ENCODE measurements at regions not wholly inside any gene's neighbourhood (a gene's known extent, or its start where the extent isn't known, plus 50 kb on each side); places are given as distances from the start of the nearest gene placed in this dataset.

GRCh38 chr5:86838083-86838482, 220.3 kb downstream of the COX7C start:
- Histone ChIP-seq H3K79me2 (ENCODE audit: insufficient read depth, low read length) (no peaks in the 10 kb centered on the region), H3K4me2 (ENCODE audit: low read depth, low read length, poor library complexity, severe bottlenecking) (no peak overlapping the region), H4K20me1 (ENCODE audit: low read depth, low read length) (no peaks in the 10 kb centered on the region), H3K9me3 (ENCODE audit: insufficient read depth, low read length) (no peaks in the 10 kb centered on the region), H3K27me3 (ENCODE audit: low read length) (no peaks in the 10 kb centered on the region), H3K27ac (ENCODE audit: low read depth, low read length) (no peak overlapping the region), H3K4me3 (ENCODE audit: insufficient read depth, low read length, poor library complexity, severe bottlenecking) (no peak overlapping the region), H2AFZ (ENCODE audit: low read depth, low read length, severe bottlenecking) (no peak overlapping the region), H3F3A (ENCODE audit: insufficient read depth) (no peaks in the 10 kb centered on the region), H3K9ac (ENCODE audit: low read length) (no peak overlapping the region), H3K9me2 (replicated peaks; ENCODE audit: insufficient read depth, low read length) (no peaks in the 10 kb centered on the region), H3K36me3 (ENCODE audit: low read length) (no peaks in the 10 kb centered on the region)
- TF ChIP-seq CTCF (IDR thresholded peaks at IDR 0.05; ENCODE audit: insufficient read depth, low read length, poor library complexity, severe bottlenecking) (no peak), EZH2phosphoT487 (conservative IDR thresholded peaks at IDR 0.05; ENCODE audit: low read length) (no peak)

GRCh38 chr5:86841000-86841644, 223.4 kb downstream of the COX7C start:
- Histone ChIP-seq H3K9me2 (replicated peaks; ENCODE audit: insufficient read depth, low read length) (no peaks in the 10 kb centered on the region), H3K36me3 (ENCODE audit: low read length) (no peaks in the 10 kb centered on the region), H3K4me3 (ENCODE audit: insufficient read depth, low read length, poor library complexity, severe bottlenecking) (no peak overlapping the region), H3K79me2 (ENCODE audit: insufficient read depth, low read length) (no peaks in the 10 kb centered on the region), H4K20me1 (ENCODE audit: low read depth, low read length) (no peaks in the 10 kb centered on the region), H2AFZ (ENCODE audit: low read depth, low read length, severe bottlenecking) (no peak overlapping the region), H3K9me3 (ENCODE audit: insufficient read depth, low read length) (no peaks in the 10 kb centered on the region), H3K27me3 (ENCODE audit: low read length) (no peaks in the 10 kb centered on the region), H3K4me2 (ENCODE audit: low read depth, low read length, poor library complexity, severe bottlenecking) (no peak overlapping the region), H3K27ac (ENCODE audit: low read depth, low read length) (no peak overlapping the region), H3F3A (ENCODE audit: insufficient read depth) (no peaks in the 10 kb centered on the region), H3K9ac (ENCODE audit: low read length) (no peak overlapping the region)
- no peak for TF ChIP-seq EZH2phosphoT487 (conservative IDR thresholded peaks at IDR 0.05; ENCODE audit: low read length)
- no peak for TF ChIP-seq CTCF (IDR thresholded peaks at IDR 0.05; ENCODE audit: insufficient read depth, low read length, poor library complexity, severe bottlenecking)

GRCh38 chr5:86858442-86858841, 240.7 kb downstream of the COX7C start:
- Histone ChIP-seq H3K9me2 (replicated peaks; ENCODE audit: insufficient read depth, low read length) (no peaks in the 10 kb centered on the region; the same call in 1 of the 2 replicates), H3K9ac (ENCODE audit: low read length) (no peak overlapping the region), H3K27ac (ENCODE audit: low read depth, low read length) (no peak overlapping the region), H3K36me3 (ENCODE audit: low read length) (no peaks in the 10 kb centered on the region), H4K20me1 (ENCODE audit: low read depth, low read length) (no peaks in the 10 kb centered on the region), H3K4me2 (ENCODE audit: low read depth, low read length, poor library complexity, severe bottlenecking) (no peak overlapping the region), H3K4me3 (ENCODE audit: insufficient read depth, low read length, poor library complexity, severe bottlenecking) (no peak overlapping the region), H3K9me3 (ENCODE audit: insufficient read depth, low read length) (no peaks in the 10 kb centered on the region), H3F3A (ENCODE audit: insufficient read depth) (no peaks in the 10 kb centered on the region), H3K27me3 (ENCODE audit: low read length) (no peaks in the 10 kb centered on the region), H3K79me2 (ENCODE audit: insufficient read depth, low read length) (no peaks in the 10 kb centered on the region), H2AFZ (ENCODE audit: low read depth, low read length, severe bottlenecking) (no peak overlapping the region)
- TF ChIP-seq CTCF (IDR thresholded peaks at IDR 0.05; ENCODE audit: insufficient read depth, low read length, poor library complexity, severe bottlenecking) (no peak), EZH2phosphoT487 (conservative IDR thresholded peaks at IDR 0.05; ENCODE audit: low read length) (no peak)
